Trophoblast cell (in vitro differentiated cells and primary cell): ENCODE measurements at regions not wholly inside any gene's neighbourhood (a gene's known extent, or its start where the extent isn't known, plus 50 kb on each side); places are given as distances from the start of the nearest gene placed in this dataset.

Experiments
- DNase-seq, 2 donors: peaks; one replicate each; pipeline ENCODE4 v3.0.0-alpha.2; 2016
- H2AFZ ChIP-seq: 2 replicates; pipeline ENCODE4 v1.6.1; 2013; ENCODE audit warnings: low read length, moderate library complexity, mild to moderate bottlenecking; ENCODE audit not compliant: insufficient read depth, poor library complexity
- H2AK5ac ChIP-seq: 2 replicates; pipeline ENCODE4 v1.6.1; 2013; ENCODE audit warnings: mild to moderate bottlenecking, low read length
- H2BK120ac ChIP-seq: 2 replicates; pipeline ENCODE4 v1.6.1; 2013; ENCODE audit warnings: low read length, mild to moderate bottlenecking, moderate library complexity; ENCODE audit not compliant: insufficient read depth, poor library complexity
- H2BK12ac ChIP-seq: 2 replicates; pipeline ENCODE4 v1.6.1; 2013; ENCODE audit warnings: mild to moderate bottlenecking, low read length, moderate library complexity
- H2BK5ac ChIP-seq: 2 replicates; pipeline ENCODE4 v1.6.1; 2013; ENCODE audit warnings: low read length, low read depth, moderate library complexity, mild to moderate bottlenecking; ENCODE audit not compliant: poor library complexity
- H3K14ac ChIP-seq: 2 replicates; pipeline ENCODE4 v1.6.1; 2013; ENCODE audit warnings: mild to moderate bottlenecking, low read length
- H3K18ac ChIP-seq: 2 replicates; pipeline ENCODE4 v1.6.1; 2013; ENCODE audit warnings: mild to moderate bottlenecking, low read length
- H3K23ac ChIP-seq: 2 replicates; pipeline ENCODE4 v1.6.1; 2013; ENCODE audit warnings: low read length
- H3K27ac ChIP-seq: 2 replicates; pipeline ENCODE4 v1.5.1; 2013; ENCODE audit warnings: low read depth, mild to moderate bottlenecking, inconsistent platforms, low read length, moderate library complexity
- H3K27me3 ChIP-seq: 2 replicates; pipeline ENCODE4 v1.6.1; 2013; ENCODE audit warnings: inconsistent platforms, mild to moderate bottlenecking, low read length, moderate library complexity; ENCODE audit not compliant: insufficient read depth
- H3K36me3 ChIP-seq, 2 experiments: 1 replicate in 1 of 2; 2 replicates in 1 of 2; pipeline ENCODE4 v1.6.1; 2013; ENCODE audit warnings: low read length in 2 of 2, mild to moderate bottlenecking in 2 of 2, moderate library complexity in 1 of 2; ENCODE audit not compliant: insufficient read depth in 2 of 2, control insufficient read depth in 1 of 2
- H3K4ac ChIP-seq: 2 replicates; pipeline ENCODE4 v1.6.1; 2013; ENCODE audit warnings: low read depth, mild to moderate bottlenecking, low read length, moderate library complexity
- H3K4me1 ChIP-seq, 2 experiments: 1 replicate in 1 of 2; 2 replicates in 1 of 2; pipeline ENCODE4 v1.6.1; 2013; ENCODE audit warnings: low read length in 2 of 2, mild to moderate bottlenecking in 2 of 2, moderate library complexity in 1 of 2; ENCODE audit not compliant: insufficient read depth in 2 of 2, control insufficient read depth in 1 of 2
- H3K4me2 ChIP-seq: 2 replicates; pipeline ENCODE4 v1.6.1; 2013; ENCODE audit warnings: inconsistent platforms, mild to moderate bottlenecking, low read length, moderate library complexity
- H3K4me3 ChIP-seq: 2 replicates; pipeline ENCODE4 v1.5.1; 2013; ENCODE audit warnings: mild to moderate bottlenecking, low read depth, low read length, inconsistent platforms
- H3K79me1 ChIP-seq: one replicate; pipeline ENCODE4 v1.6.1; 2013; ENCODE audit warnings: low read length
- H3K79me2 ChIP-seq: 2 replicates; pipeline ENCODE4 v1.6.1; 2013; ENCODE audit warnings: low read length, mild to moderate bottlenecking; ENCODE audit not compliant: control insufficient read depth, insufficient read depth, poor library complexity
- H3K9ac ChIP-seq: 2 replicates; pipeline ENCODE4 v1.6.1; 2013; ENCODE audit warnings: mild to moderate bottlenecking, low read length
- H3K9me3 ChIP-seq: 2 replicates; pipeline ENCODE4 v1.6.1; 2013; ENCODE audit warnings: low read depth, mild to moderate bottlenecking, control low read depth, inconsistent platforms, low read length; ENCODE audit not compliant: insufficient read depth
- H4K12ac ChIP-seq: 2 replicates; pipeline ENCODE4 v1.6.1; 2013; ENCODE audit warnings: low read depth, mild to moderate bottlenecking, low read length, moderate library complexity
- H4K8ac ChIP-seq: 2 replicates; pipeline ENCODE4 v1.6.1; 2013; ENCODE audit warnings: low read depth, mild to moderate bottlenecking, low read length, moderate library complexity
- H4K91ac ChIP-seq: one replicate; pipeline ENCODE4 v1.6.1; 2013; ENCODE audit warnings: low read depth, mild to moderate bottlenecking, low read length, moderate library complexity
- WGBS: extraction: QIAGEN DNeasy Blood & Tissue Kit; methylation state at CpG from one replicate; pipeline ENCODE4 v1.1.7; 2013; ENCODE audit warnings: missing lambda C conversion rate; ENCODE audit not compliant: insufficient read length, insufficient coverage; ENCODE audit errors: extremely low coverage; 5-methylcytosine and 5-hydroxymethylcytosine counted together

DNA sequence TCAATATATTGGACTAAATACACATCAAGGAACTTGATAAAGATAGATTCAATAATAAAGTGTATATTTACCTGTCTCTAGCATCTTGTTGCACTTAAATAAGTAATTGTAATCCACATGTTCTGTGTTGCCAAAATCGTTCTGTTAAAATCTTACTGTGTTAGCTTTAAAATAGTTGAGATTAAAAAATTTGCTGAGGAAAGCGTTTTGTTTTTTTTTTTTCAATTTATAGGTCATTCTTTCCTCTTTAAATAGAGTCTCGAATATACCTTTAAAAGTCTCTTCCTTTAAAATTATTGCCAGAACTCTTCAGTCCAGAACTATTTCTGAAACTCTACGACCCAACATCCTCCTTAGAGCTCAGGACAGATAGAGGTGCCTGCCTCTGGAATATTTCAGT, 195.6 kb upstream of the OPRM1 start:
- no CpG with 5 or more reads among the region's 4 CpGs for WGBS
- Histone ChIP-seq H3K18ac (no peak overlapping the region), H3K4me1 (no peaks in the 10 kb centered on the region), H3K4me2 (no peak overlapping the region), H3K27ac (no peak overlapping the region), H3K36me3 (no peaks in the 10 kb centered on the region), H3K23ac (no peak overlapping the region), H2BK120ac (no peak overlapping the region), H3K27me3 (no peaks in the 10 kb centered on the region), H4K91ac (no peak overlapping the region), H2BK5ac (no peak overlapping the region), H3K9me3 (no peaks in the 10 kb centered on the region), H4K12ac (no peak overlapping the region), H3K4ac (no peak overlapping the region), H3K79me1 (no peaks in the 10 kb centered on the region), H4K8ac (no peak overlapping the region), H3K79me2 (no peaks in the 10 kb centered on the region), H3K9ac (no peak overlapping the region), H2AFZ (no peak overlapping the region), H2AK5ac (no peak overlapping the region), H2BK12ac (no peak overlapping the region), H3K4me3 (no peak overlapping the region), H3K14ac (no peak overlapping the region)
- DNase-seq, result no peak

DNA sequence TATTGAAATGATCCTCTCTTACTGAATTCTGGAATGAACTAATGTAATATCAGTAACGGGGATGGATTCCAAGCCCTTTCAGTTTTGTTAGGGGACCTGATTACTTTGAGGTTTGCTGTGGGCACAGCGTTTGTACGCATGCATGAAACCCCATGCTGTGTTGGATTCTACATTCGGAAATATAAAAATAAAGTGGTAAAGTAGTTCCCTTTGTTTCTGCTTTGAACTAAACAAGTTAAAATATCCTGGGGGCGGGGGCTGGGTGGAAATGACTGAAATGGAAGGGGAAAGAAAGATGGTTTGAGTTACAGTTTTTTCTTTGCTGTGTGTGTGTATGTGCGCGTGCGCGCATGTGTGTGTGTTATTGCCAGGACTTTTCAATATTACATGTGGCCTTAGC, 196.5 kb upstream of the OPRM1 start:
- no peaks in the 10 kb centered on the region for H3K27me3 ChIP-seq
- DNase-seq, result no peak
- H4K8ac ChIP-seq, result no peak overlapping the region
- no peak overlapping the region for H3K23ac ChIP-seq
- no peak overlapping the region for H2BK5ac ChIP-seq
- no peak overlapping the region for H2AK5ac ChIP-seq
- H3K36me3 ChIP-seq, result no peaks in the 10 kb centered on the region
- no peaks in the 10 kb centered on the region for H3K9me3 ChIP-seq
- H3K4me1 ChIP-seq, result no peaks in the 10 kb centered on the region
- no peak overlapping the region for H3K18ac ChIP-seq
- no peak overlapping the region for H4K12ac ChIP-seq
- no peak overlapping the region for H2BK12ac ChIP-seq
- no peak overlapping the region for H3K27ac ChIP-seq
- no CpG with 5 or more reads among the region's 9 CpGs for WGBS
- no peak overlapping the region for H2AFZ ChIP-seq
- no peaks in the 10 kb centered on the region for H3K79me1 ChIP-seq
- no peak overlapping the region for H2BK120ac ChIP-seq
- H3K14ac ChIP-seq, result no peak overlapping the region
- no peak overlapping the region for H3K4ac ChIP-seq
- H3K79me2 ChIP-seq, result no peaks in the 10 kb centered on the region
- no peak overlapping the region for H4K91ac ChIP-seq
- no peak overlapping the region for H3K9ac ChIP-seq
- no peak overlapping the region for H3K4me3 ChIP-seq
- H3K4me2 ChIP-seq, result no peak overlapping the region

DNA sequence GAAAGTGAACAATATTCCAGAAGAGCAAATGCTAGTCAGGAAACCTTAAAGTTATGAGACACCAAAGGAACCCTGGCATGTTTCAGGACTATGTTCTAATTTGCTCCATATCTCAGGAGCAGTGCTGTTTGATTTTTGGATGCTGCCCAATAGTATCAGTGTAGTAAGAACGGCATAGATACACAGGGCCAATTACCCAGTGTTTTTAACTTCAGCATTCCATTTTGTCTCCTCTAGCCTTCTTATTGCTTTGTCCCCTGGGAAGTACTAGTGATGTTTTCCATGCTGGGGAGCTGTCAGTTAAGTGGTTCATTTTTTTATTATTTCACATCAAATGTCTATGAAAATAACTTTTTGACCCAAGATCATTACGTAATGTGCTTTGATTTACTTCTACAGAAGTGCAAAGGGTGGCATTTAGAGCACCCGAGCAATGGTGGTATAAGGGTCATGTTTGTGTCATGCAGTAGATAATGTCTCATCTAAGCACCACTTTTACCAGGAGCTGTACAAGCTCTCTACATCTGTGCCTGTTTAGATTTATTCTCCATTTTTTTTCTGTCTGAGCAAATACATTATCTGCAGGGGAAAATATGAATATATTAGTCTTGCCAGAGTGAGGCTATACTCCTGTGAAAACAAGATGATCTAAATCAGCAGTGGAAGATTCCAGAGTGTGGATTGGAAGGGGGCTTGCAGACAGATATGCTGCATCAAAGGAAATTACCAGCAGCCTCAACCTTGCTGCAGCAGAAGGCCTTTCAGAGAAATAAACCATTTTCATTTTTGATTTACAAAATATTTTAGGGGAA, 198.8 kb upstream of the OPRM1 start:
- no peak overlapping the region for H3K23ac ChIP-seq
- no peak overlapping the region for H4K8ac ChIP-seq
- no peak overlapping the region for H2BK5ac ChIP-seq
- no peaks in the 10 kb centered on the region for H3K27me3 ChIP-seq
- no peak overlapping the region for H3K4me2 ChIP-seq
- H3K4me1 ChIP-seq, result no peaks in the 10 kb centered on the region
- H2AFZ ChIP-seq, result no peak overlapping the region
- no peak overlapping the region for H3K4me3 ChIP-seq
- H3K27ac ChIP-seq, result no peak overlapping the region
- H3K79me1 ChIP-seq, result no peaks in the 10 kb centered on the region
- H3K79me2 ChIP-seq, result no peaks in the 10 kb centered on the region
- no peaks in the 10 kb centered on the region for H3K36me3 ChIP-seq
- no peaks in the 10 kb centered on the region for H3K9me3 ChIP-seq
- H3K9ac ChIP-seq, result no peak overlapping the region
- H2AK5ac ChIP-seq, result no peak overlapping the region
- H2BK12ac ChIP-seq, result no peak overlapping the region
- H3K4ac ChIP-seq, result no peak overlapping the region
- H3K18ac ChIP-seq, result no peak overlapping the region
- H3K14ac ChIP-seq, result no peak overlapping the region
- H2BK120ac ChIP-seq, result no peak overlapping the region
- H4K12ac ChIP-seq, result no peak overlapping the region
- WGBS, result no CpG with 5 or more reads among the region's 3 CpGs
- DNase-seq, result no peak
- no peak overlapping the region for H4K91ac ChIP-seq

DNA sequence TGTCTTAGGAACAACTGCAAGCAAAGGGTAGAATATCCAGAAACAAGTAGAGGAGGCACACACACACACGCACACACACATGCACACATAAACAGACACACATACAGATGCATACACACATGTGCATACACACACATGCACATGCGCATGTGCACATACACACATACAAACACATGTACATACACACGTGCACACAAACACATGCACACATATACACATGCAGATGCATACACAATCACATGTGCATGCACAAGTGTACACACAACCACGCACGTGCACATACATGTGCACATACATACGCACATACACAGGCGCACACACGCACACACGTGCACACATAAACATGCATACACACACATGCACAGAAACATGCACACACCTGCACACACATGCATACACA, 206.5 kb upstream of the OPRM1 start:
- Histone ChIP-seq H2AK5ac (no peak overlapping the region), H3K27ac (no peak overlapping the region), H3K18ac (no peak overlapping the region), H2BK120ac (no peak overlapping the region), H3K27me3 (no peaks in the 10 kb centered on the region), H3K4me3 (no peak overlapping the region), H2BK5ac (no peak overlapping the region), H4K91ac (no peak overlapping the region), H4K8ac (no peak overlapping the region), H3K4me1 (no peaks in the 10 kb centered on the region), H3K79me2 (no peaks in the 10 kb centered on the region), H2BK12ac (no peak overlapping the region), H3K36me3 (no peaks in the 10 kb centered on the region), H3K4me2 (no peak overlapping the region), H3K23ac (peak overlapping the region; percentile 15), H3K9me3 (peaks cover 3% of the 10 kb centered on the region), H2AFZ (no peak overlapping the region), H3K4ac (no peak overlapping the region), H3K79me1 (no peaks in the 10 kb centered on the region), H3K14ac (no peak overlapping the region), H4K12ac (no peak overlapping the region), H3K9ac (no peak overlapping the region)
- no CpG with 5 or more reads among the region's 9 CpGs for WGBS
- DNase-seq, result no peak
